ENCODE measurements at regions not wholly inside any gene's neighbourhood (a gene's known extent, or its start where the extent isn't known, plus 50 kb on each side); places are given as distances from the start of the nearest gene placed in this dataset.

GRCh38 chr4:112058433-112058832, 86.8 kb upstream of the FAM241A start:
- Histone ChIP-seq H2BK5ac (ENCODE audit: low read depth, low read length) (no peak overlapping the region), H2AFZ (ENCODE audit: low read length) (no peak overlapping the region), H4K8ac (ENCODE audit: extremely low read depth, insufficient read depth, low read length) (no peak overlapping the region), H3K4me3 (ENCODE audit: extremely low read depth in 1 of 4, insufficient read depth in 2 of 4, low read depth in 3 of 4, low read length in 4 of 4) (no peak overlapping the region), H3K4me1 (replicated peaks in 1 of 4; ENCODE audit: control insufficient read depth in 3 of 4, insufficient read depth in 4 of 4, low read length in 3 of 4) (peaks cover 0 to 6% (median 4%) of the 10 kb centered on the region in 4 experiments; a peak in 4 of 7 replicates), H3K27ac (ENCODE audit: low read depth, low read length) (no peak overlapping the region), H3K27me3 (replicated peaks in 1 of 4; ENCODE audit: control insufficient read depth in 3 of 4, extremely low read depth in 1 of 4, insufficient read depth in 3 of 4, low read length in 3 of 4) (no peaks in the 10 kb centered on the region), H3K36me3 (ENCODE audit: control insufficient read depth in 2 of 4, insufficient read depth in 4 of 4, low read length in 3 of 4) (no peaks in the 10 kb centered on the region), H3K9ac (replicated peaks in 1 of 4; ENCODE audit: extremely low read depth in 1 of 4, low read depth in 3 of 4, low read length in 3 of 4) (no peak overlapping the region), H4K20me1 (replicated peaks in 1 of 2; ENCODE audit: control insufficient read depth in 1 of 2, insufficient read depth in 2 of 2, low read length in 2 of 2) (no peaks in the 10 kb centered on the region), H4K5ac (ENCODE audit: insufficient read length, low read depth, low read length) (no peak overlapping the region), H3K14ac (ENCODE audit: insufficient read length) (no peak overlapping the region), H3K4me2 (ENCODE audit: insufficient read depth in 1 of 2, low read depth in 2 of 2, low read length in 2 of 2) (no peak overlapping the region), H3K9me3 (ENCODE audit: insufficient read depth in 2 of 2, low read depth in 1 of 2, low read length in 1 of 2) (no peaks in the 10 kb centered on the region), H3K23me2 (ENCODE audit: low read depth, low read length) (no peaks in the 10 kb centered on the region), H3K18ac (ENCODE audit: extremely low read depth, low read length) (no peak overlapping the region), H3K79me1 (ENCODE audit: low read depth, low read length) (no peaks in the 10 kb centered on the region), H2BK12ac (ENCODE audit: low read depth, low read length) (no peak overlapping the region), H2BK120ac (replicated peaks; ENCODE audit: low read depth, low read length) (no peak overlapping the region), H2BK20ac (ENCODE audit: low read length) (no peak overlapping the region), H3K56ac (replicated peaks; ENCODE audit: insufficient read length, low read depth, low read length) (no peak overlapping the region), H3K23ac (ENCODE audit: insufficient read length) (no peak overlapping the region), H3K79me2 (ENCODE audit: control insufficient read depth in 1 of 2, insufficient read depth in 2 of 2, low read length in 2 of 2) (no peaks in the 10 kb centered on the region), H2AK5ac (ENCODE audit: low read depth, low read length) (no peak overlapping the region), H2BK15ac (ENCODE audit: low read length) (no peak overlapping the region), H4K91ac (replicated peaks; ENCODE audit: insufficient read length, low read length) (no peak overlapping the region), H3K4ac (replicated peaks; ENCODE audit: insufficient read length, low read depth, low read length) (no peak overlapping the region)
- 87% methylated on average over 3 of the region's 3 CpGs; no CpG with 5 or more reads in 1 of the 2 experiments for WGBS, 2 experiments (ENCODE audit: extremely low coverage in 1 of 2, insufficient coverage in 1 of 2, insufficient read length in 1 of 2, insufficient replicate concordance in 2 of 2, low coverage in 1 of 2, low lambda C conversion rate in 2 of 2, missing lambda C conversion rate in 1 of 2)
- FAIRE-seq (no peak), DNase-seq (ENCODE audit: low read depth in 1 of 2, low spot score in 2 of 2) (no peak)
- CTCF ChIA-PET (ENCODE audit: partially characterized antibody) = interaction anchor here (1.6 to 4.3 kb wide), 2 partner anchors 41 to 114 kb away, joined by 3 to 30 read pairs; no protein-coding TSS in a partner anchor
- POLR2A ChIA-PET (ENCODE audit: partially characterized antibody) = no interaction called here
- TF ChIP-seq POLR2A (IDR thresholded peaks at IDR 0.05; ENCODE audit: control extremely low read depth in 1 of 2, low read depth in 2 of 2, low read length in 2 of 2) = no peak
- TF ChIP-seq FOSL1 (IDR thresholded peaks at IDR 0.05; ENCODE audit: insufficient read depth, low read depth, low read length) = no peak
- no peak for TF ChIP-seq MAX (IDR thresholded peaks at IDR 0.05)
- TF ChIP-seq ATF3 (IDR thresholded peaks at IDR 0.05; ENCODE audit: insufficient read depth, low read depth, low read length) = no peak
- TF ChIP-seq BACH1 (IDR thresholded peaks at IDR 0.05; ENCODE audit: low read length) = no peak
- TF ChIP-seq PHF8 (conservative IDR thresholded peaks at IDR 0.05; ENCODE audit: low read depth, low read length) = no peak
- TF ChIP-seq CBX5 (IDR thresholded peaks at IDR 0.05; ENCODE audit: low read depth, low read length) = no peak
- TF ChIP-seq SP4 (IDR thresholded peaks at IDR 0.05; ENCODE audit: low read length) = no peak
- no peak for TF ChIP-seq EZH2 (IDR thresholded peaks at IDR 0.05; ENCODE audit: low read depth, low read length, severe bottlenecking)
